ENCODE measurements at regions not wholly inside any gene's neighbourhood (a gene's known extent, or its start where the extent isn't known, plus 50 kb on each side); places are given as distances from the start of the nearest gene placed in this dataset.

DNA sequence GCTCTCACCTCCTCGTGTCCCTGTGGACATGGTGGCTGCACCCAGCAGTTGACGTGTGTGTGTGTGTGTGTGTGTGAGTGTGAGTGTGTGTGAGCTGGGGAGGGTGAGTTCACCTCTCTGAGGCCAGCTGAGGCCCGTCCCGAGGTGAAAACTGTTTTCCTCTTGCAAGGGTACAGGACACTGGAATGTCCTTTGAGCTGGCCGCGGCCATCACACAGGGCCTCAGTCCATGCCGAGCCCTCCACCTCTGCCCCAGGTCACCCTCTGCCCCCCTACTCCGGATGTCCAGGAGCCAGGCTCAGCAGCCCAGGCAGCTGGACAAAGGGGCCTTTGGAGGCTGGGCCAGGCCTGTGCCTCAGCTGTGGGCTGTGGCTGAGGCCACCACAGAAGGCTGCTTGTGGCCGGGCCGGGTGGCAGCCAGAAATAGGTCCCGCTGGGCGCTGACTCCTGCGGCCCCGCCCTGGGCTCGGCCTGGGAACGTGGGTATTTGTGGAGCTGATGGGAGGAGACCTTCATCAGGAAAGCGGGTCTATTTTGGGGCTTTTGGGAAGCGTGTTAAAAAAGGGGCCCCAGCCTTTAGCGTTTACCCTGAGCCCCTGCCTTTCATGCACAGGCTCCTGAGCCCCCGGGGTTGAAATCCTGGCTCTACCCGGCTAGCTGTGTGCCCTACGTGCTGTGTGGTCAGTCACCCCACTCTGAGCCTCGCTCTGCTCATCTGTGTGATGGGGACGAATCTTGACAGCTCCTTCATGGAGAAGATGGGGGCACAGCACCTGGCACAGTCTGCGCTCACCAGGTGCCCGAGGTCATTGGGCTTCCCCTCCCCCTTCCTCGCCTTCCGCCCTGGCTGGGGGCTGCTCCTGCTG lies 75.1 kb upstream of the IER5L start:
- no peak for TF ChIP-seq CTCF (IDR thresholded peaks at IDR 0.05)
- no peak for TF ChIP-seq POLR2AphosphoS5 (IDR thresholded peaks at IDR 0.05)
- TF ChIP-seq POLR2A (IDR thresholded peaks at IDR 0.05): no peak
